ENCODE measurements at regions not wholly inside any gene's neighbourhood (a gene's known extent, or its start where the extent isn't known, plus 50 kb on each side); places are given as distances from the start of the nearest gene placed in this dataset.

- H3K4me3 ChIP-seq (replicated peaks in 1 of 2; ENCODE audit: low read depth in 2 of 2, low read length in 2 of 2) = no peak overlapping the region
- DNase-seq (ENCODE audit: low read depth in 2 of 2) = no peak
- no peak for TF ChIP-seq CTCF (IDR thresholded peaks at IDR 0.05; ENCODE audit: low read depth, low read length)
Measured at GRCh38 chr4:57430726-57431125, 320.5 kb upstream of the IGFBP7 start.

- TF ChIP-seq CTCF (IDR thresholded peaks at IDR 0.05; ENCODE audit: low read depth, low read length) = peak; percentile 81
- peak; percentile 78 to 82 for DNase-seq (ENCODE audit: low read depth in 2 of 2)
- H3K4me3 ChIP-seq (replicated peaks in 1 of 2; ENCODE audit: low read depth in 2 of 2, low read length in 2 of 2) = no peak overlapping the region
Measured at GRCh38 chr4:57426779-57427395, 316.7 kb upstream of the IGFBP7 start.

GRCh38 chr4:57425610-57426009 lies 315.4 kb upstream of the IGFBP7 start:
- no peak overlapping the region for H3K4me3 ChIP-seq (replicated peaks in 1 of 2; ENCODE audit: low read depth in 2 of 2, low read length in 2 of 2)
- DNase-seq (ENCODE audit: low read depth in 2 of 2) = peak in 1 of 2 donors; percentile 22
- no peak for TF ChIP-seq CTCF (IDR thresholded peaks at IDR 0.05; ENCODE audit: low read depth, low read length)

- TF ChIP-seq CTCF (IDR thresholded peaks at IDR 0.05; ENCODE audit: low read depth, low read length) = no peak
- DNase-seq (ENCODE audit: low read depth in 2 of 2) = peak; percentile 66 to 88
- no peak overlapping the region for H3K4me3 ChIP-seq (replicated peaks in 1 of 2; ENCODE audit: low read depth in 2 of 2, low read length in 2 of 2)
Measured at GRCh38 chr4:57424232-57424897, 314.2 kb upstream of the IGFBP7 start.

GRCh38 chr4:57418133-57418532 lies 307.9 kb upstream of the IGFBP7 start:
- no peak for DNase-seq (ENCODE audit: low read depth in 2 of 2)
- H3K4me3 ChIP-seq (replicated peaks in 1 of 2; ENCODE audit: low read depth in 2 of 2, low read length in 2 of 2) = no peak overlapping the region
- TF ChIP-seq CTCF (IDR thresholded peaks at IDR 0.05; ENCODE audit: low read depth, low read length) = no peak

- H3K4me3 ChIP-seq (replicated peaks in 1 of 2; ENCODE audit: low read depth in 2 of 2, low read length in 2 of 2) = no peak overlapping the region
- no peak for DNase-seq (ENCODE audit: low read depth in 2 of 2)
- no peak for TF ChIP-seq CTCF (IDR thresholded peaks at IDR 0.05; ENCODE audit: low read depth, low read length)
Measured at GRCh38 chr4:57412259-57413054, 302.3 kb upstream of the IGFBP7 start.

All from cardiac fibroblast (primary cell).